Peyer's patch (tissue), 4 donors: ENCODE measurements at regions not wholly inside any gene's neighbourhood (a gene's known extent, or its start where the extent isn't known, plus 50 kb on each side); places are given as distances from the start of the nearest gene placed in this dataset.

ENCODE experiments used
- CTCF ChIP-seq, 6 experiments: fragments of 450-650 bp in 4 of 6; fragments of 200-600 bp in 2 of 6; sonication (generic) in 1 of 6; IDR thresholded peaks; one replicate each; pipeline ENCODE4 v1.5.1; 2017 to 2019; ENCODE audit warnings: antibody characterized with exemption in 6 of 6, mild to moderate bottlenecking in 3 of 6, moderate library complexity in 1 of 6
- POLR2A ChIP-seq, 2 donors: fragments of 450-650 bp; IDR thresholded peaks; one replicate each; pipeline ENCODE4 v1.5.1; 2017; ENCODE audit warnings: antibody characterized with exemption in 2 of 2, mild to moderate bottlenecking in 2 of 2, moderate library complexity in 2 of 2

GRCh38 chr1:90837420-90837819 lies 120.3 kb upstream of the BARHL2 start:
- TF ChIP-seq CTCF (IDR thresholded peaks at IDR 0.05) (no peak), POLR2A (IDR thresholded peaks at IDR 0.05) (no peak)
